ENCODE measurements at regions not wholly inside any gene's neighbourhood (a gene's known extent, or its start where the extent isn't known, plus 50 kb on each side); places are given as distances from the start of the nearest gene placed in this dataset.

- peaks cover 16% of the 10 kb centered on the region for H3K4me1 Mint-ChIP-seq
- 78 to 85% methylated on average over 1 of the region's 1 CpG for WGBS, 2 experiments (ENCODE audit: insufficient coverage in 1 of 2, insufficient read length in 1 of 2)
- H3K27me3 ChIP-seq (ENCODE audit: control insufficient read depth, insufficient read depth, low read length, poor library complexity, severe bottlenecking): no peaks in the 10 kb centered on the region
- no peak overlapping the region for H3K27ac ChIP-seq (ENCODE audit: low read depth, low read length)
- no peaks in the 10 kb centered on the region for H3K36me3 ChIP-seq (ENCODE audit: control insufficient read depth, insufficient read depth, low read length)
- no peak overlapping the region for H3K4me3 Mint-ChIP-seq
- H3K36me3 Mint-ChIP-seq (ENCODE audit: low read depth): no peaks in the 10 kb centered on the region
- H3K9me3 ChIP-seq (ENCODE audit: control insufficient read depth, low read length): peaks cover 33% of the 10 kb centered on the region
- H3K9ac ChIP-seq (ENCODE audit: extremely low read depth, low read length, poor library complexity, severe bottlenecking): no peak overlapping the region
- no peak overlapping the region for H3K27ac Mint-ChIP-seq
- H3K4me3 ChIP-seq (ENCODE audit: low read length): peak overlapping the region; percentile 39
- H3K9me3 Mint-ChIP-seq: peaks cover 21% of the 10 kb centered on the region
- no peak for TF ChIP-seq CTCF (conservative IDR thresholded peaks at IDR 0.05)
- DNase-seq: no peak
- H3K4me1 ChIP-seq (ENCODE audit: control insufficient read depth, insufficient read depth, low read length): peaks cover 2% of the 10 kb centered on the region
- no peaks in the 10 kb centered on the region for H3K27me3 Mint-ChIP-seq (ENCODE audit: insufficient read depth)
These were observed 128.9 kb downstream of the AQP9 start for GRCh38 chr15:58267051-58267450.

GRCh38 chr15:58268746-58269267 lies 130.6 kb downstream of the AQP9 start:
- H3K4me1 Mint-ChIP-seq: peaks cover 16% of the 10 kb centered on the region
- H3K27me3 Mint-ChIP-seq (ENCODE audit: insufficient read depth): no peaks in the 10 kb centered on the region
- no peak overlapping the region for H3K4me3 Mint-ChIP-seq
- no peaks in the 10 kb centered on the region for H3K36me3 Mint-ChIP-seq (ENCODE audit: low read depth)
- H3K27ac Mint-ChIP-seq: no peak overlapping the region
- H3K4me1 ChIP-seq (ENCODE audit: control insufficient read depth, insufficient read depth, low read length): peaks cover 2% of the 10 kb centered on the region
- H3K27ac ChIP-seq (ENCODE audit: low read depth, low read length): no peak overlapping the region
- no peak for DNase-seq
- no peak for TF ChIP-seq CTCF (conservative IDR thresholded peaks at IDR 0.05)
- H3K27me3 ChIP-seq (ENCODE audit: control insufficient read depth, insufficient read depth, low read length, poor library complexity, severe bottlenecking): no peaks in the 10 kb centered on the region
- WGBS, 2 experiments (ENCODE audit: insufficient coverage in 1 of 2, insufficient read length in 1 of 2): 92 to 100% methylated on average over 2 to 5 of the region's 5 CpGs
- H3K9me3 Mint-ChIP-seq: peaks cover 21% of the 10 kb centered on the region
- no peak overlapping the region for H3K9ac ChIP-seq (ENCODE audit: extremely low read depth, low read length, poor library complexity, severe bottlenecking)
- peaks cover 34% of the 10 kb centered on the region for H3K9me3 ChIP-seq (ENCODE audit: control insufficient read depth, low read length)
- no peaks in the 10 kb centered on the region for H3K36me3 ChIP-seq (ENCODE audit: control insufficient read depth, insufficient read depth, low read length)
- H3K4me3 ChIP-seq (ENCODE audit: low read length): no peak overlapping the region

- 58 to 60% methylated on average over 10 of the region's 10 CpGs for WGBS, 2 experiments (ENCODE audit: insufficient coverage in 1 of 2, insufficient read length in 1 of 2)
- Mint-ChIP-seq H3K36me3 (ENCODE audit: low read depth) (no peaks in the 10 kb centered on the region), H3K27ac (peak overlapping the region; percentile 58), H3K4me3 (no peak overlapping the region), H3K9me3 (peaks cover 21% of the 10 kb centered on the region), H3K4me1 (peaks cover 9% of the 10 kb centered on the region), H3K27me3 (ENCODE audit: insufficient read depth) (no peaks in the 10 kb centered on the region)
- DNase-seq: peak; percentile 76
- Histone ChIP-seq H3K27ac (ENCODE audit: low read depth, low read length) (no peak overlapping the region), H3K4me3 (ENCODE audit: low read length) (no peak overlapping the region), H3K27me3 (ENCODE audit: control insufficient read depth, insufficient read depth, low read length, poor library complexity, severe bottlenecking) (no peaks in the 10 kb centered on the region), H3K4me1 (ENCODE audit: control insufficient read depth, insufficient read depth, low read length) (peaks cover 2% of the 10 kb centered on the region), H3K36me3 (ENCODE audit: control insufficient read depth, insufficient read depth, low read length) (no peaks in the 10 kb centered on the region), H3K9ac (ENCODE audit: extremely low read depth, low read length, poor library complexity, severe bottlenecking) (no peak overlapping the region), H3K9me3 (ENCODE audit: control insufficient read depth, low read length) (peaks cover 34% of the 10 kb centered on the region)
- TF ChIP-seq CTCF (conservative IDR thresholded peaks at IDR 0.05): peak; percentile 89
These were observed 131.6 kb downstream of the AQP9 start for GRCh38 chr15:58269455-58270414.

Measured in endodermal cell (in vitro differentiated cells).